Thyroid gland (tissue), 4 donors: ENCODE measurements at regions not wholly inside any gene's neighbourhood (a gene's known extent, or its start where the extent isn't known, plus 50 kb on each side); places are given as distances from the start of the nearest gene placed in this dataset.

Experiments
- POLR2A ChIP-seq, 2 donors: fragments of 450-650 bp; IDR thresholded peaks; one replicate each; pipeline ENCODE4 v1.6.1; 2017; ENCODE audit warnings: antibody characterized with exemption in 2 of 2, mild to moderate bottlenecking in 2 of 2, moderate library complexity in 1 of 2
- TF ChIP-seq, protein P1 (sequence below), 6 experiments: fragments of 200-600 bp in 3 of 6; fragments of 450-650 bp in 3 of 6; sonication (generic) in 3 of 6; IDR thresholded peaks; one replicate each; pipeline ENCODE4 v1.5.1; 2016 to 2019; ENCODE audit warnings: antibody characterized with exemption in 6 of 6, mild to moderate bottlenecking in 2 of 6, inconsistent platforms in 1 of 6, moderate library complexity in 1 of 6

GRCh38 chr6:167401525-167402194 is 76.8 kb downstream of the TTLL2 start:
- TF ChIP-seq, protein P1, sequence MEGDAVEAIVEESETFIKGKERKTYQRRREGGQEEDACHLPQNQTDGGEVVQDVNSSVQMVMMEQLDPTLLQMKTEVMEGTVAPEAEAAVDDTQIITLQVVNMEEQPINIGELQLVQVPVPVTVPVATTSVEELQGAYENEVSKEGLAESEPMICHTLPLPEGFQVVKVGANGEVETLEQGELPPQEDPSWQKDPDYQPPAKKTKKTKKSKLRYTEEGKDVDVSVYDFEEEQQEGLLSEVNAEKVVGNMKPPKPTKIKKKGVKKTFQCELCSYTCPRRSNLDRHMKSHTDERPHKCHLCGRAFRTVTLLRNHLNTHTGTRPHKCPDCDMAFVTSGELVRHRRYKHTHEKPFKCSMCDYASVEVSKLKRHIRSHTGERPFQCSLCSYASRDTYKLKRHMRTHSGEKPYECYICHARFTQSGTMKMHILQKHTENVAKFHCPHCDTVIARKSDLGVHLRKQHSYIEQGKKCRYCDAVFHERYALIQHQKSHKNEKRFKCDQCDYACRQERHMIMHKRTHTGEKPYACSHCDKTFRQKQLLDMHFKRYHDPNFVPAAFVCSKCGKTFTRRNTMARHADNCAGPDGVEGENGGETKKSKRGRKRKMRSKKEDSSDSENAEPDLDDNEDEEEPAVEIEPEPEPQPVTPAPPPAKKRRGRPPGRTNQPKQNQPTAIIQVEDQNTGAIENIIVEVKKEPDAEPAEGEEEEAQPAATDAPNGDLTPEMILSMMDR (IDR thresholded peaks at IDR 0.05): peak in 1 of 6 experiments; percentile 7
- TF ChIP-seq POLR2A (IDR thresholded peaks at IDR 0.05): no peak
